HEK293 (cell line): ENCODE measurements at regions not wholly inside any gene's neighbourhood (a gene's known extent, or its start where the extent isn't known, plus 50 kb on each side); places are given as distances from the start of the nearest gene placed in this dataset.

ENCODE experiments used
- BCL11A ChIP-seq: fragments of 450-650 bp; formaldehyde crosslinking; IDR thresholded peaks from 2 replicates; pipeline ENCODE4 v1.5.1; 2016; ENCODE audit warnings: low read depth, missing biosample characterization, missing genetic modification characterization
- CTCF ChIP-seq: fragments of 450-650 bp; formaldehyde crosslinking; IDR thresholded peaks from 2 replicates; pipeline ENCODE4 v1.5.1; 2016; ENCODE audit warnings: missing biosample characterization, missing genetic modification characterization
- KLF9 ChIP-seq: fragments of 450-650 bp; formaldehyde crosslinking; IDR thresholded peaks from 2 replicates; pipeline ENCODE4 v1.5.1; 2016; ENCODE audit warnings: missing biosample characterization, missing genetic modification characterization, low read depth
- MEIS1 ChIP-seq: sonication (generic); formaldehyde crosslinking; IDR thresholded peaks from 2 replicates; pipeline ENCODE4 v1.8.1; 2022; ENCODE audit warnings: missing genetic modification reagents, mild to moderate bottlenecking, borderline replicate concordance
- ZNF324 ChIP-seq: fragments of 450-650 bp; formaldehyde crosslinking; IDR thresholded peaks from 2 replicates; pipeline ENCODE4 v1.5.1; 2016; ENCODE audit warnings: missing biosample characterization, missing genetic modification characterization

GRCh38 chrX:116823677-116824076, 360.9 kb upstream of the CT83 start:
- TF ChIP-seq CTCF (tag by site-specific recombination), result no peak
- no peak for TF ChIP-seq ZNF324 (tag by site-specific recombination)
- TF ChIP-seq BCL11A, result no peak
- TF ChIP-seq KLF9, result no peak
- no peak for TF ChIP-seq MEIS1 (CRISPR knock-in tag)
